HG02840 (cell line): ENCODE measurements at regions not wholly inside any gene's neighbourhood (a gene's known extent, or its start where the extent isn't known, plus 50 kb on each side); places are given as distances from the start of the nearest gene placed in this dataset.

Experiments used
- ATAC-seq: cut with Tn5 transposase; IDR thresholded peaks from one replicate; pipeline ENCODE4 v1.9.1; 2021; ENCODE audit warnings: mild to moderate bottlenecking, moderate library complexity, moderate number of reproducible peaks; ENCODE audit not compliant: unreplicated experiment, low FRiP score

DNA sequence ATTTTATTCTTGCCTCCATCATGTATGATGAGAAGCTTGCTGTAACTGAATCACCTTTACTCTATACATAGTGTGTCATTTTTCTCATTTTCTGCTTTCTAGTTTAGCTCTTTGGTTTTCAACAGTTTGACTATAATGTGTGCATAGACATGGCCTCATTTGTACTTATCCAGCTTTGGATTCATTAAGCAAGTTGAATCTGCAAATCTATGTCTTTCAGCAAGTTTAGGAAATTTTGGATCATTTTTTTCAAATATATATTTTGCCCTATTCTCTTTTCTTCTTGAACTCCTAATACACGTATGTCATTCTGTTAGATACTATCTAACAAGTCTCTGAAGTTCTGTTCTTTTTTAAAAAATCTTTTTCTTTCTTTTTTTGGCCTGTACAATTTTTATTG, 57.8 kb downstream of the PRLHR start:
- no peak for ATAC-seq

DNA sequence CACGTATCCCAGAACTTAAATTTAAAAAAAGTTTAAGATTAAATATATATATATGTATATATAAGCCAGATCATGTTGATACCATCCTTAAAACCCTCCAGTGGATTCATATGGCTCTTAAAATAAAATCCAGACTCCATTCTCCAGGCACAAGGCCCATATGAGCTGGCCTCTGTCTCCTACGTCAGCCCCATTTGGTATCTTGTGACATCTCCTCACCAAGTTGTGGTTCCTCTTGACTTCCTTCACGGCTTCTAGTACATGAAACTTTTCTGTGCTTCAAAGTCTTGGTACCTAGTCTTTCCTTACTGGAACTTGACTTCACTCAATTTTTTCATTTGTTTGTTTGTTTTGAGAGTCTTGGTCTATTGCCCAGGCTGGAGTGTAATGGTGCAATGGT, 61.3 kb downstream of the PRLHR start:
- ATAC-seq, result no peak

DNA sequence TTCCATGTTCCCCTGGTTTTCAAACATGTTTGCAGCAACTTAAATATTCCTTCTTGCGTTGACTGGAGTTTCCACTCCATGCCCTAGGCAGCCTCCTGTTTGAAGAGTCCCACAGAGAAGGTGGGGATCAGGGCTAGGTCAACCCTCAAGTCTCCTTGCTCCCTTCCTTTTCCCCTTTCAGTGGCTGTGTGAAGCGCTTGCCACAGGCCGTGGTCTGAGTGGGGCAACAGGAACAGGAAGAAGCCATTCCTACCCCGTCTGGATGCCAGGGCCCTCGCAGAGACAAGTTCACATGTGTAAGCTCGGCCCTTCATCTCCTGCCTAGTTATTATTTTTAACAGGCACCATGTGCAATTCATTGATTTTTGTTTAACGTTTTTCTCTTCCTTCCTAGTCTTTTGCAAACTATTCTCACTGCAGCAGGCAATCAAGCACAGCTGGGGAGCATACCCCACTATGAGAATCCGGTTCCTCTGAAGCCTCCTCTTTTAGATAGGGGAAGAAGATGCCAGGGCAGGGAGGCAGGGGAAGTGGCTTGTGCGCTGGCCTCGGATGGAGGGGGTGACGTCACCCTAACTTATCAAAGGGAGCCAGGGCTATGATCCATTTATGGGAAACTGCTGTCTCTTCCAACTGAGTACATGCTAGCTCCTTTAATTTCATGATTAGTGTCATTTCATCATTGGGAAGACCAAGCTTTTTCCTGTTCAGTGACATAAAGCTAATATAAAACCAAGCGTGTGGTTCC, 64.2 kb downstream of the PRLHR start:
- ATAC-seq, result no peak

DNA sequence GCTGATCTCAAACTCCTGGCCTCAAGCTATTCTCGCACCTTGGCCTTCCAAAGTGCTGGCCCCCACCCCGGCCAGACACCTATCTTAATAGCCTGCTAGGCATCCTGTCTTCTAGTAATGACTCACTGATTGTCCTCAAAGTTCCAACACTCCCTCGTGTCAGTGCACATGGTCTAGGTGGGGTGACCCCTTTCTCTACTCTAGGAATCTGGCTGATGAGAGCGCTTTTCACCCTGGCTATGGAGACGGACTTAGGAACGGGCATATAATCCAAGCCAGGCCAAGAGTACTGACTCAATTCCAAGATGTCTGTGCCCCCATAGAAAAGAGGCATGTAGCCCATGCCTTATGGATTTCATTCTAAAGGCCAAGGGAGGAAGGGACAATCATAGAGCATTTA, 67.0 kb downstream of the PRLHR start:
- ATAC-seq, result no peak

DNA sequence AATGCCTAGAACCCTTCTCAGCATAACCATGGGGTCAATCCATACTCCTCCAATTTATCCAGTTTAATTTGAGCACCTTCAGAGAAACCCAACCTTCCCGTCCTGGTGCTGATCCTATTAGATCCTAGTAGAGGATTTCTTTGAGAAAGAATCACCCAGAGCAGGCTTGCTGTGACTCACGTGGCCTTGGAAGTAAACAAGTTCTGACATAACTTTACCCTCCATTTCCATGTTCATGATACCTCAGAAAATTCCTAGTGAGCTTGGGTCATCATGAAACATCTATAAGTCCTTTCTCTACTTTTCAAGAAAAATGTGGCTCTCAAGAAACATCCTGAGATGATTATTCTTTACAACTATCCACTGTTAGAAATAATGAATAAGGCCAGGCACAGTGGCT, 71.7 kb downstream of the PRLHR start:
- ATAC-seq, result no peak

DNA sequence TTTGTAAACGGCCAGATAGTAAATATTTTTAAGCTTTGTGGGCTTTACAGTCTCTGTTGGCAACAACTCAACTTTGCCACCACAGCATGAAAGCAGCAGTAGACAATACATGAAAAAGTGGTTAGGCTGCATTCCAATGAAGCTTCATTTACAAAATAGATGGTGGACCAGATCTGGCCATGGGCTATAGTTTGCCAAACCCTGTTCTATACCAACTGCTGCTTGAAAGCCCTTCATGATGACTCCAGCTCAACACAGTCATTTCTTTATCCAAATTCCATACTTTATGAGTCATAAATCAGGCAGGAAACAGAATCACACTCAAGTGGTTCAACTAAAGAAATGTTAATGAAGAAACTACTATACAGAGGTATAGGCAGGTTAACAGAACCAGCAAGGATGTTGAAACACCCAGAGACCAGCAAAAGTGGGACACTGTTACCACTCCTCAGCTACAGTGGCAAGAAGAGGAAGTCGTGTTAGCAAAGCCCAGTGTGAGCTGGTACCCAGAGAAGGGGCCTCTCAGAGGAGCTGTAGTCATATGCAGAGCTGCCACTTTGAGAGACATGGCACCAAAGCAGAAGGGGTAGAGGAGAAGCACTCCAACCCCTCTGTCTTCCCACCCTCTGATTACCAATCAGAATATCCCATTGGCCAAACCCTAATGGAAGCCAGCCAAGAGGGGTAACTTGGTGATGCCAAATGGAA, 72.5 kb downstream of the PRLHR start:
- no peak for ATAC-seq

DNA sequence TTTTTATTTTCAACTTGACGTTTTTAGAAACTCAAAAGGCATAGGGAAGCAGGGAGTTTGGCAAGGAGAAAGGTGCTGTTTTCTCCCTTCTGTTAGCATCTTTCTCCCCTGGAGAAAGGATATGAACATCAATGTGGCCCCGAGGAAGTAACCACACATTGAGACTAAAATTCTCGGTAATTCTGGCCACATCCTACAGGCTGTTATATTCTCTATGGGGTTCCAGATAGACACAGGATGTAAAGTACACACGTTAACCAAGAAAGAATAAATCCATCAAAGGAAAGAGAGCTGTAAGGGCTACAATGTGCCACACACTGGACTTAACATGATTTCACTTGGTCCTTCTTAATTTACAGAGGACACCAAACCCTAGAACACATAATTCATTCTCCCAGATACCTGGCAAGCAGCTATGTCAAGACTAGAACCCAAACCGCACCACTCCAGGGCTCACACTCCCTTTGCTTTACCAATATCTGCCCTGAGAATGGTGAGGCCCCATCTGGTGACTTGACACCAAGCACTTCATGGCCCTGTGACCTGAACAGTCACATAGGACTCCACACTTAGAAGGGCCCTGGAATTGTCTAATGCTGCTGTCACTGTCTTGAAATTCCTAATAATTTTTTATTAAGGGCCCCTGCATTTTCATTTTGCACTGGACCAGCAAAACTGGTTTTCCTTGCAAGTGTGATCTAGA, 73.9 kb downstream of the PRLHR start:
- ATAC-seq, result no peak

DNA sequence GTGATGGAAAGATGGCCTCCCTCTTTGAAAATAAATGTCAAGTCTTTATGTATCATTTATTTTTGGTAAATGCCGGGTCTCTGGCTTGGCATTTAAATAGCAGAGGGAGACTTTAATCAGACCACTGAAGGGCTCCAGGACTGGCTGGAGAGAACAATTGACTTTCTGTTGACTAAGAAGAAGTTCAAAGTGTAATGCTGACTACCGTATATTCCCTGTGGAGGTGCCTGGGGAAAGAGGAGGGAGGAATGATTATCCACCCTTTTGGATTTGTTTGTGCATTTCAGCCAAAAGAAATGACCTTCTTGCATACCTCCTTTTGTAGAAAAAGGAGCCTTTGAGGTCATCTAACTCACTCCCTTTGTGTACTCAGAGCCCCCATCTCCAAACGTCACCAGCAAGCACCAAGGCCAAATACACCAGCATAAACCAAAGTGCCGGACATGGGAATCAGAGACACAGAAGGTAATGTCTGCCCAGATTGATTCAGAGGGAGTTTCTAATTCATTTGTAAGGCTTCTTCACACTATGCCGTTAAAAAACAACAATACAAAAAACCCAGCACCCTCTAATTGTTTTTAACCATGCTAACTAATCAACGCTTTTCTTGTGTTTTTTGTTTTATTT, 75.2 kb downstream of the PRLHR start:
- ATAC-seq, result no peak

DNA sequence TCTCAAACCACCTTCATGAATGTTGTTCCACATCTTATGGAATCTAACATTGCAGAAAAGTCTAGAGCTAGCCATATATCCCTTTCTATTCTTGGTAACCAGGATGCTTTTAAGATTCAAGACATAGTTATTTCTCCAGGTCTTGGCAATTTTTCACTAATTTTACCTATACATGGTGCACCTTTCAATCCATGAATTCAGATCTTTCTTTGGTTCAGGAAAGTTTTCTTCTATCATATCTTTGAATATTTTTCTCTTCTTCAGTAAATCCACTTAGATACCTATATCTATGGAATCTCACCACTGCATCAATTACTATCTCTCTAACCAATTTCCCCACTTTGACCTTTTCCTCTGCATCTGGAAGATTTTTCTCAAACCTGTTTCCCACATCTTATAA, 77.4 kb downstream of the PRLHR start:
- ATAC-seq, result no peak

DNA sequence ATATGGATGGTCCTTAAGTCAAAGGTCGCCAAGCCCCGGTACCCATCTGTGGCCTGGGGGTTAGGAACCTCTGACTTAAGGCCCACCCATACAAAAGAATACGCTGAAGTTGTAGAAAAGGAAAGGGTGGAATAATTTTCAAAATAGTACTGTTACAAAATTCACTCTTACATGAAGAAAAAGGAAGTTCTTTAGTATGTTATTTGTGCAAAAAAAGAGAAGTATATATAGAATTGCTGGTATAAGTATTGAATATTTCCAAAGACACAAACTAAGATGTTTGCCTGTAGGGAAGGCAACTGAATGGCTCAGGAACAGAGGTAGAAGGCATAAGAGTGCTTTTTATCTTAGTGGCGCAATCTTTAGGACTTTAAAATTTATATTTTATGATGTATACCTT, 78.7 kb downstream of the PRLHR start:
- no peak for ATAC-seq

DNA sequence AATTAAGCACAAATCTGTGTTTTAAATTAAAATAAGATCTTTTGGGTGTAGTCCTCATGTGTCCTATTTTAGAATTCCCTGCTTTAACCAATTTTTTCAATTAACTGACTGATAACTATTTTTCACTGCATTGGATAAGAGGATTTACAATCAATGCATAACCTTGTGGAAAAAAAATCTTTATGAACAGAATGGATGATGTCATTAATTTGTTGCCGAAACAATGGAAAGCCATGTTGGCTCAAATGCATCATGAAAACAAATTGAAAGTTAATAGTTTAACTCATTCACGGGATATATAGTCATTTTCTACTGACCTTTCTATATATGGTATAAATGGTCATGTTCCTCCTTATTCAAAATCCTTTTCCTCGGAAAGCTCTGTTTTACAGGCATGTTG, 82.3 kb downstream of the PRLHR start:
- no peak for ATAC-seq

DNA sequence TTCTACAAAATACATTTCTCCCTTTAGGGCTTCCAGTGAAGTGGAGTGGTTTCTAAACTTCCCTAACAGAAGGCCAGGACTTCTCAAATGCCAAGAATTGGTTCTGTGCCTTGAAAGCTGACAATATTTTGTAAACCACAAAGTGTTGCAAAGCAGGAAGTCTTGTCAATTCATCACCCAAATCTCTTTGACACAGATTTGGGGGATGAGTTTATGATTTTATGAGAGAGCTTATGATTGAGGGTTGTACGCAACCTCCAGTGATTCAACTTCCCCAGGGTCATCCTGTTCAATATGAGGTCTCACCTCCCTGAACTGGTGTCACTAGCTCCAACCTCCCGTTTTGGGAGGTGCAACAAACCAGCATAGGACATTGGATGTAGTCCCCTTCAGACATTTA, 83.7 kb downstream of the PRLHR start:
- no peak for ATAC-seq

DNA sequence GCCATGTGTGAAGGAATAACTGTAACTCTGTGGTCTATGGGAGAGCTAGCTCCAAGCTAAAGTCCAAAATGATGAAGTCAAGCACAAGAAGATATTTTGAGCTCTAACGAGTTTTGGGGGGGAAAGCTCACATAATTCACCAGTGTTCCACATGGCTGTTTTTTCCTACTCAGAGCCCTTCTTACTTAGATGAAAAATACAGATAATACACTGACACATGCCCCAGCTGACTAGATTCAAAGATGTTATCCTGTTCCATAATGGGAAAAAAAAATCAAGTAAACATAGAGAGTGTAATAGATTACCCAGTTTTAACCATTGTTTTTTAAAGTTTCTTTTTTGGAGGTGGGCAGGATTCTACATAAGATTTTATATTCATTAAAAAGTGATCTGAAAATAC, 86.6 kb downstream of the PRLHR start:
- no peak for ATAC-seq

DNA sequence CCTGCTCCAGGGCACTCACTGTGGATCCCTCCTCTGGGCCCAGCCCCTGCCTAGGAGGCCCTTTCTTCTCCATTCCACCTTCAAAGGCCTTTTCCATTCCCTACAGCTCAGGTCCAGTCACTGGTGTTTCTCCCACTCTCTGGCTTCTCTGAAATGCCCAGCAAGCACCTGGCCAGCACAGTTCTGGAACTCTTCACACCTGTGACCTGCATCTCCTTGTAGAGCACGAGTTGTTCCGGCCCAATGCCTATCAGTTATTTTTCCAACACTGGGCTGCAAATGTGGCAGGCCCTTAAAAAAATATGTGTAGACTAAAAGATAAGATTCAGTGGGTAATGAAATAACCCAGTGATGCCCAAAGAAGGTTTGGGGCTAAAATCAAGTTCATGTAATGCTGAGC, 87.1 kb downstream of the PRLHR start:
- no peak for ATAC-seq

DNA sequence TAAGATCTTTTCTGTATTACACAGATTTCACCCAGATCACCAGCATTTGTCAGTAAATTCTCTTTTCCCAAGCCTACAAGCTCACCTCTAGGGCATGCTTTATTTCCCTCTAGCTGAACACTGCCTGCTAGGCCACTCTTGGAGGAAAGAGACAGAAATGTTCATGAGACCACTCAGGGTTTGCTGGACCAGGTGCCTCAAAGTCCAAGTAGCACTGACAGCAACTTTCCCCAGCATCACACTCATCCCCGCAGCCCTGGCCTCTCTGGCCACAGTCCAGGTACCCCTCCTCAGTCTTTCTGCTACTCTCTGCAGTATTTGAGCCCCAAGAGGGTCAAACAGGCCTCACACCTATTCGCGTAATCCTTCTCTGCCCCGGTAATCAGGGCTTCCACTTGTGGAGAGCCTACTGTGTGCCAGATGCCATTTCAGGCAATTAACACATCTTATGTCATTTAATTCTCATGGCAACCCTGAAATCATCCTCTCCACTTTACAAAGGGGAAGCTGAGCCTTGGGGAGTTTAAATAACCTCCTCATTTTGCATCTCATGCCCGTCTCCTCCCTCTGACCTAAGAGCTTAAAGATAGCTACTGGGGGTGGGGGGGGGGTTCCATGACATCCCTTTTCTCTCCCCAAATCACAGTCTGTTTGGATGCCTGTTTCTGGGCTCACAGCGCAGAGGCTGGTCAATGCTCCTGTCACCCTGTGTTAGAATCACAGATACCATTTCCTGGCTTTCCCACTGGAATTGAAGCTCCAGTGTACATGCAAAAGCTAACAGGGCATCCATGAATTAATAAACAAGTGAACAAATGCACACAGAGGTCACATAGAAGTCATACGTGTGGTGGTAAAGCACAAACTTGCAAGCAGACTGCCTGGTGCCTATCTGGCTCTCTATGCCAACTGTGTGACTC, 88.5 kb downstream of the PRLHR start:
- ATAC-seq, result no peak

DNA sequence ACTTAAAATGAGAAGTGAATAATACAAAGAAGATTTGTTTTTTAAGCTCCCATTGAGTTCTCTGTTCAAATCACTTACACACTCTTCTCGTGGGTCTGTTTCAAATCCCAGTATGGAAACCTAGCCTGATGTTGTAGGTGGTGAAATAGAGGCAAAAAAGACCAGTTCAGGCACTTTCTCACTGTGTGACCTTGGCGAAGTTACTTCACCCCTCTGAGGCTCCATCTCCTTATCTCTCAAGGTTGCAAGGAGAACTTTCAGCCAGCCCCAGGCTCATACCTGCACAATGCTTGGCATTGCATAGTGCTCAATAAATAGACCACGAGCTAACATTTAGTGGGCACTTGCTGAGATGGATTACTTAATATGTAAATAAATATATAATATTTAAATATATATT, 90.1 kb downstream of the PRLHR start:
- no peak for ATAC-seq

DNA sequence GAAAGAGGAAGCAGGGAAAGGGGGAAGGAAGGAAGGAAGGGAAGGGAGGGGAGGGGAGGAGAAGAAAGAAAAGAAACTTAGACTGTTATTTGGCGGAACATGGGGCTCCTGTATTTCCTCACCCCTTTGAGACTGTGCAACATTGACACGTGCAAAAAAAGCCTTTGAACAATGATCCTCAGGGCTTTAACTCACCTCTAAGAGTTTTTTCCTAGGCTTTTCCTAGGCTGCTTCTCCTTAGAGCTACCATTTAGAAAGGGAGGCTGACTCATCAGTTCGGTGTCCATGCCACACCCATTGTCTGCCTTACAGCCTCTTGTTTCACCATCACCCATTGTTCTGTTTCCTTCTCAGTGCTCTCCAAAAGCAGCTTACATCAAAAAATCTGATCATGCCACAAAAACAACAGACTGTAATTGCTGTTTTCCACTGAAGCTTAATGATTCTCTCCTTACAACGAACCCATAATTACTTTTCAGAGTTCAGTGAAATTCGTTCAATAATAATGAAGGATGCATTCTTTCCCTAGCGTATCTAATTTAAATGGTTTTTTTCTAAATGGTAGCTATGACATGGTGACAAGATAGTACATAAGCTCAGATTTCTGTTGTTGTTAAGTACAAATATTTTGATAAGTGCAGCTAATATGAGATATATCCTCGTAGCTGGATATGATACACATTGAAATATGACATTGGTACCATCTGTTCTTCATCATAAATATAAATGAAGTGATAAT, 90.8 kb downstream of the PRLHR start:
- no peak for ATAC-seq

DNA sequence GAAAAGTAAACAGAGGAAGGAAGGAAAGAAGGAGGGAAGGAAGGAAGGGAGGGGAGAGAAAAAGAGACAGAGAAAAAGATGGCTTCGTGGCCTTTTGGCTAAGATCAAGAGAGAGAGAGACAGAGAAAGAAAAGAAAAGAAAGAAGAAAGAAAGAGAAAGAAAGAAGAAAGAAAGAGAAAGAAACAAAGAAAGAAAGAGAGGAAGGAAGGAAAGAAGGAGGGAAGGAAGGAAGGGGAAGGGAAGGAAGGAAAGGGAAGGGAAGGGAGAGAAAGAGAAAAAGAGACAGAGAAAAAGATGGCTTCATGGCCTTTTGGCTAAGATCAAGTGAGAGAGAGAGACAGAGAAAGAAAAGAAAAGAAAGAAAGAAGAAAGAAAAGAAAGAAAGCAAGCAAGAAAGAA, 91.4 kb downstream of the PRLHR start:
- no peak for ATAC-seq

DNA sequence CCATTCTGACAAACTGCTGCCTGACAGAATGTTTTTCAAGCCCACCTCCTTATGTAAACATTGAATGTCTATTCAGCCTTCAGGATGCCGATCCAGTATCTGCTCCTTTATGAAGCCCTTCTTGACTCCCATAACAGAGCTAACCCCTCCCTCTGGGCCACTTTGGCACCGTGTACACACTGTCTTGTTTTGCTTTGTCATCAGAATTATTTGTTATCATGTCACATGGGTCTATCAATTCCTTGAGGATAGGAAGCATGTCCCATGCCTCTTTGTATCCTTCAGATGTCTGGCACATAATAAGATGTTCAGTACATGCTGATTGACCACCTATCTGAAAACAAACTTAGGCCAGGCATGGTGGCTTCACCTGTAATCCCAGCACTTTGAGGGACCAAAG, 92.3 kb downstream of the PRLHR start:
- no peak for ATAC-seq
